ENCODE measurements at regions not wholly inside any gene's neighbourhood (a gene's known extent, or its start where the extent isn't known, plus 50 kb on each side); places are given as distances from the start of the nearest gene placed in this dataset.

DNA sequence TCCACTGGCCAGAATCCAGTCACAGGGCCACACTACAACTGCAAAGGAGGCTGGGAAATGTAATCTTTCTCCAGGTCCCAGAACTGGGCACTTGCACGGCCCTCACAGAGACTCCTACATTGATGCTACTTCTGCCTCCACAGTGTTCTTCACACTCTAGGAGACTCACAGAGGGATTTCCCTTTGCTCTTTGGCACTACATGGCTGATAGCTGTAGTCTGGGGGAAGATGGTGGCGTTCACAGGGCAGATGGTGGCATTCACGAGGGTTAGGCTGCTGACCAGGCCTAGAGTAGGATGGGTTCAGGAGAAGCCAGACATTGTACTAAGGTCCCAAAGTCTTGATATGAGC is 151.1 kb downstream of the NUAK1 start:
- CTCF ChIA-PET (ENCODE audit: low intra/inter-chr PET ratio, low total read pairs): no interaction called here
- TF ChIP-seq ZNF10 (CRISPR knock-in tag; IDR thresholded peaks at IDR 0.05; ENCODE audit: borderline replicate concordance, low read depth) (no peak), ZNF749 (CRISPR knock-in tag; IDR thresholded peaks at IDR 0.05; ENCODE audit: borderline replicate concordance) (no peak), NR2C2 (CRISPR knock-in tag; IDR thresholded peaks at IDR 0.05; ENCODE audit: borderline replicate concordance) (no peak)
- TF ChIP-seq, protein P1, sequence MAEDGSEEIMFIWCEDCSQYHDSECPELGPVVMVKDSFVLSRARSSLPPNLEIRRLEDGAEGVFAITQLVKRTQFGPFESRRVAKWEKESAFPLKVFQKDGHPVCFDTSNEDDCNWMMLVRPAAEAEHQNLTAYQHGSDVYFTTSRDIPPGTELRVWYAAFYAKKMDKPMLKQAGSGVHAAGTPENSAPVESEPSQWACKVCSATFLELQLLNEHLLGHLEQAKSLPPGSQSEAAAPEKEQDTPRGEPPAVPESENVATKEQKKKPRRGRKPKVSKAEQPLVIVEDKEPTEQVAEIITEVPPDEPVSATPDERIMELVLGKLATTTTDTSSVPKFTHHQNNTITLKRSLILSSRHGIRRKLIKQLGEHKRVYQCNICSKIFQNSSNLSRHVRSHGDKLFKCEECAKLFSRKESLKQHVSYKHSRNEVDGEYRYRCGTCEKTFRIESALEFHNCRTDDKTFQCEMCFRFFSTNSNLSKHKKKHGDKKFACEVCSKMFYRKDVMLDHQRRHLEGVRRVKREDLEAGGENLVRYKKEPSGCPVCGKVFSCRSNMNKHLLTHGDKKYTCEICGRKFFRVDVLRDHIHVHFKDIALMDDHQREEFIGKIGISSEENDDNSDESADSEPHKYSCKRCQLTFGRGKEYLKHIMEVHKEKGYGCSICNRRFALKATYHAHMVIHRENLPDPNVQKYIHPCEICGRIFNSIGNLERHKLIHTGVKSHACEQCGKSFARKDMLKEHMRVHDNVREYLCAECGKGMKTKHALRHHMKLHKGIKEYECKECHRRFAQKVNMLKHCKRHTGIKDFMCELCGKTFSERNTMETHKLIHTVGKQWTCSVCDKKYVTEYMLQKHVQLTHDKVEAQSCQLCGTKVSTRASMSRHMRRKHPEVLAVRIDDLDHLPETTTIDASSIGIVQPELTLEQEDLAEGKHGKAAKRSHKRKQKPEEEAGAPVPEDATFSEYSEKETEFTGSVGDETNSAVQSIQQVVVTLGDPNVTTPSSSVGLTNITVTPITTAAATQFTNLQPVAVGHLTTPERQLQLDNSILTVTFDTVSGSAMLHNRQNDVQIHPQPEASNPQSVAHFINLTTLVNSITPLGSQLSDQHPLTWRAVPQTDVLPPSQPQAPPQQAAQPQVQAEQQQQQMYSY (CRISPR knock-in tag; IDR thresholded peaks at IDR 0.05): no peak

More for the DNA sequence above, 151.1 kb downstream of the NUAK1 start:
- 36% methylated on average over 2 of the region's 3 CpGs for WGBS (ENCODE audit: low lambda C conversion rate)
- no peak overlapping the region for H3K27ac ChIP-seq (ENCODE audit: extremely low read length, insufficient read depth, low read length)
- H2AFZ ChIP-seq (ENCODE audit: low read length): no peak overlapping the region
- H4K20me1 ChIP-seq (ENCODE audit: insufficient read depth, low read length): no peaks in the 10 kb centered on the region
- in situ Hi-C loops (cut with HindIII; ENCODE audit: extremely low pct_ligation_motif_present, low pct_unique_long_range_greater_than_20kb): no loop called here
- ATAC-seq: no peak
- POLR2A ChIA-PET: no interaction called here
- H3K4me3 ChIP-seq (replicated peaks in 1 of 3; ENCODE audit: insufficient read depth in 1 of 3, low read depth in 2 of 3, low read length in 3 of 3): no peak overlapping the region
- FAIRE-seq: no peak
- H3K27me3 ChIP-seq (ENCODE audit: control insufficient read depth in 1 of 2, insufficient read depth in 2 of 2, low read length in 2 of 2): no peaks in the 10 kb centered on the region
- intact Hi-C loops (cut with micrococcal nuclease; ENCODE audit: unreplicated experiment): no loop called here
- H3K4me1 ChIP-seq (ENCODE audit: insufficient read depth, low read length): no peaks in the 10 kb centered on the region
- no peaks in the 10 kb centered on the region for H3K79me2 ChIP-seq (ENCODE audit: insufficient read depth, low read length)
- no peaks in the 10 kb centered on the region for H3K9me3 ChIP-seq (ENCODE audit: low read length)
- BruUV-seq (replicated peaks): no TSS peak
- no peak overlapping the region for H3K9ac ChIP-seq (ENCODE audit: insufficient read depth, low read depth, low read length)
- H3K4me2 ChIP-seq (ENCODE audit: low read depth, low read length): no peak overlapping the region
- no peak for DNase-seq (ENCODE audit: low spot score)
- no peaks in the 10 kb centered on the region for H3K36me3 ChIP-seq (replicated peaks in 1 of 2; ENCODE audit: control insufficient read depth in 1 of 2, insufficient read depth in 2 of 2, low read length in 2 of 2)
